Stimulated activated CD4-positive, alpha-beta T cell treated with anti-CD3 and anti-CD28 coated beads, Interleukin-4, amount 100 ng/mL, for 4 hours (primary cell): ENCODE measurements at regions not wholly inside any gene's neighbourhood (a gene's known extent, or its start where the extent isn't known, plus 50 kb on each side); places are given as distances from the start of the nearest gene placed in this dataset.

ENCODE experiments used
- DNase-seq, 2 experiments: peaks; one replicate each; pipeline ENCODE4 v3.0.0-alpha.2; 2020

GRCh38 chr2:221285148-221285547 is 287.0 kb downstream of the EPHA4 start:
- no peak for DNase-seq

GRCh38 chr2:221286406-221286805 is 285.7 kb downstream of the EPHA4 start:
- DNase-seq = no peak

GRCh38 chr2:221289389-221289788 is 282.7 kb downstream of the EPHA4 start:
- DNase-seq = no peak

- no peak for DNase-seq
These were observed 282.3 kb downstream of the EPHA4 start for GRCh38 chr2:221289846-221290245.

GRCh38 chr2:221293949-221294742 is 278.0 kb downstream of the EPHA4 start:
- DNase-seq = no peak

GRCh38 chr2:221304916-221305315 is 267.2 kb downstream of the EPHA4 start:
- DNase-seq = no peak

GRCh38 chr2:221308507-221309066 is 263.5 kb downstream of the EPHA4 start:
- no peak for DNase-seq

- DNase-seq = no peak
These were observed 262.1 kb downstream of the EPHA4 start for GRCh38 chr2:221309892-221310583.

GRCh38 chr2:221310730-221311129 is 261.4 kb downstream of the EPHA4 start:
- DNase-seq = no peak

- DNase-seq = no peak
These were observed 259.5 kb downstream of the EPHA4 start for GRCh38 chr2:221312634-221313033.

GRCh38 chr2:221314786-221315185 is 257.3 kb downstream of the EPHA4 start:
- DNase-seq = no peak

- no peak for DNase-seq
These were observed 253.6 kb downstream of the EPHA4 start for GRCh38 chr2:221318376-221319130.

- DNase-seq = no peak
These were observed 249.4 kb downstream of the EPHA4 start for GRCh38 chr2:221322741-221323140.

GRCh38 chr2:221323513-221323912 is 248.6 kb downstream of the EPHA4 start:
- DNase-seq = no peak

- DNase-seq = no peak
These were observed 241.7 kb downstream of the EPHA4 start for GRCh38 chr2:221330436-221330835.

- DNase-seq = no peak
These were observed 237.5 kb downstream of the EPHA4 start for GRCh38 chr2:221334481-221335218.

GRCh38 chr2:221335219-221335752 is 236.8 kb downstream of the EPHA4 start:
- DNase-seq = no peak

- DNase-seq = no peak
These were observed 235.1 kb downstream of the EPHA4 start for GRCh38 chr2:221336967-221337366.

GRCh38 chr2:221337957-221338685 is 234.0 kb downstream of the EPHA4 start:
- DNase-seq = no peak

- DNase-seq = no peak
These were observed 229.7 kb downstream of the EPHA4 start for GRCh38 chr2:221342388-221342787.

GRCh38 chr2:221343524-221343923 is 228.6 kb downstream of the EPHA4 start:
- DNase-seq = no peak

- no peak for DNase-seq
These were observed 226.6 kb downstream of the EPHA4 start for GRCh38 chr2:221345516-221345915.
